HepG2 (cell line): ENCODE measurements at regions not wholly inside any gene's neighbourhood (a gene's known extent, or its start where the extent isn't known, plus 50 kb on each side); places are given as distances from the start of the nearest gene placed in this dataset.

Experiments used
- ZNF234 ChIP-seq: sonication (generic); formaldehyde crosslinking; conservative IDR thresholded peaks from 2 replicates; pipeline ENCODE4 v1.5.1; 2020; ENCODE audit warnings: mild to moderate bottlenecking, missing genetic modification reagents
- TF ChIP-seq, protein P1 (sequence below): sonication (generic); formaldehyde crosslinking; IDR thresholded peaks from 2 replicates; pipeline ENCODE4 v1.4.0; 2020; ENCODE audit warnings: missing genetic modification reagents, borderline replicate concordance

- TF ChIP-seq ZNF234 (CRISPR knock-in tag), result no peak
- TF ChIP-seq, protein P1, sequence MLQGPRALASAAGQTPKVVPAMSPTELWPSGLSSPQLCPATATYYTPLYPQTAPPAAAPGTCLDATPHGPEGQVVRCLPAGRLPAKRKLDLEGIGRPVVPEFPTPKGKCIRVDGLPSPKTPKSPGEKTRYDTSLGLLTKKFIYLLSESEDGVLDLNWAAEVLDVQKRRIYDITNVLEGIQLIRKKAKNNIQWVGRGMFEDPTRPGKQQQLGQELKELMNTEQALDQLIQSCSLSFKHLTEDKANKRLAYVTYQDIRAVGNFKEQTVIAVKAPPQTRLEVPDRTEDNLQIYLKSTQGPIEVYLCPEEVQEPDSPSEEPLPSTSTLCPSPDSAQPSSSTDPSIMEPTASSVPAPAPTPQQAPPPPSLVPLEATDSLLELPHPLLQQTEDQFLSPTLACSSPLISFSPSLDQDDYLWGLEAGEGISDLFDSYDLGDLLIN (CRISPR knock-in tag), result no peak
Measured at GRCh38 chrX:39011454-39012221, 210.4 kb downstream of the MID1IP1 start.
